Endothelial cell (in vitro differentiated cells): ENCODE measurements at regions not wholly inside any gene's neighbourhood (a gene's known extent, or its start where the extent isn't known, plus 50 kb on each side); places are given as distances from the start of the nearest gene placed in this dataset.

Experiments used
- DNase-seq: peaks from one replicate; pipeline ENCODE4 v3.0.0; 2021; ENCODE audit warnings: low spot score
- H3K27ac Mint-ChIP-seq: one replicate; pipeline ENCODE4 v1.8.0; 2021; ENCODE audit warnings: mixed read lengths, inconsistent platforms; ENCODE audit not compliant: unreplicated experiment
- H3K27me3 Mint-ChIP-seq: one replicate; pipeline ENCODE4 v1.8.0; 2021; ENCODE audit warnings: mild to moderate bottlenecking, moderate library complexity, mixed read lengths, inconsistent platforms; ENCODE audit not compliant: unreplicated experiment
- H3K36me3 Mint-ChIP-seq: one replicate; pipeline ENCODE4 v1.8.0; 2021; ENCODE audit warnings: mild to moderate bottlenecking, low read depth, mixed read lengths, inconsistent platforms; ENCODE audit not compliant: unreplicated experiment
- H3K4me1 Mint-ChIP-seq: one replicate; pipeline ENCODE4 v1.8.0; 2021; ENCODE audit warnings: mild to moderate bottlenecking, mixed read lengths, inconsistent platforms; ENCODE audit not compliant: unreplicated experiment
- H3K4me3 Mint-ChIP-seq: one replicate; pipeline ENCODE4 v1.8.0; 2021; ENCODE audit warnings: mild to moderate bottlenecking, mixed read lengths, inconsistent platforms; ENCODE audit not compliant: unreplicated experiment
- H3K9me3 Mint-ChIP-seq: one replicate; pipeline ENCODE4 v1.8.0; 2021; ENCODE audit warnings: mixed read lengths, inconsistent platforms; ENCODE audit not compliant: unreplicated experiment
- TF ChIP-seq, protein P1 (sequence below): fragments of 200-600 bp; sonication (generic); IDR thresholded peaks from one replicate; pipeline ENCODE4 v1.5.0; 2021; ENCODE audit warnings: antibody characterized with exemption; ENCODE audit not compliant: unreplicated experiment

DNA sequence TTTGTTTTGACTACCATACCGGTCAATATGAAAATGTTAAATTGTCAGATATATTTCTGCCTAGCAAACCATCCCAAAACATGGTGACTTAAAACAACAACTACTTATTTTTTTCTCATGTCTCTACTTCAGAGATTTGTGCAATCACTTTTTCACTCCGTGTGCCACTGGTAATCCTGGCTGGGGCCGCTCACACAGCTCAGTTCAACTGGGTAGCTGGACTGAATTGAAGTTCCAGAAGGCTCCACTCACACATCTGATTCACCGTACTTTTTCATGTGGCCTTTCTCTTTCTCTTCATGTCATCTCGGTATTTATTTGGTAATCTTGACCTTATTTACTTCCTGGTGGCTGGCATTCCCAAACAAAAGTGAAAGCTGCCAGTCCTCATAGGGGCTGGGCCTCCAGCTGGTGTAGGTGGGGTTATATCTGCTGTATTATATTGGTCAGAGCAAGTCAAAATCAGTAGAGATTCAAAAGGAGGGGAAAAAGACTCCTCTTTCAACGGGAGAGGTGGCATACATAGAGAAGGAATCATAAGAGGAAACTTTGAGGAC lies 513.9 kb upstream of the NXPH2 start:
- no peak overlapping the region for H3K27ac Mint-ChIP-seq
- H3K36me3 Mint-ChIP-seq: no peaks in the 10 kb centered on the region
- no peaks in the 10 kb centered on the region for H3K4me1 Mint-ChIP-seq

DNA sequence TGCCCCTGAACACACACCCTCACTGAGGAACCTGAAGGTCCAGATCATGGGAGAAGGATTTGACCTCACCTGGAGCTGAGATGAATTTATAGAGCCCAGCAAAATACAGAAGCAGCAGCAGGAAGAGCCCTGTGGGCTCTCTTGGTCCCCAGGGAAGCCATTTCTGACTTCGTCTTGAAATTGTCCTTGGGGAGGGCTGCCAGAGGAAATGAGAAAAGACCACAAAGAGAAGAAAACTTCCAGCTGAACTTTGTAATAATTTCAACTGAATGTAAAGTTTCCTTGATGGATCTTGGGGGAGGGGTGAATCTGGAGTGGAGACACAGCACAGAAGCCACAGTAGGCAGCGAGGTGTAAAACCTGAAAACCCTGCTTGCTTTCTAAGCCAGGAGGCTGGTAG lies 500.9 kb upstream of the NXPH2 start:
- Mint-ChIP-seq H3K9me3 (no peaks in the 10 kb centered on the region), H3K27ac (no peak overlapping the region), H3K4me1 (no peaks in the 10 kb centered on the region), H3K4me3 (no peak overlapping the region), H3K36me3 (no peaks in the 10 kb centered on the region), H3K27me3 (no peaks in the 10 kb centered on the region)
- TF ChIP-seq, protein P1, sequence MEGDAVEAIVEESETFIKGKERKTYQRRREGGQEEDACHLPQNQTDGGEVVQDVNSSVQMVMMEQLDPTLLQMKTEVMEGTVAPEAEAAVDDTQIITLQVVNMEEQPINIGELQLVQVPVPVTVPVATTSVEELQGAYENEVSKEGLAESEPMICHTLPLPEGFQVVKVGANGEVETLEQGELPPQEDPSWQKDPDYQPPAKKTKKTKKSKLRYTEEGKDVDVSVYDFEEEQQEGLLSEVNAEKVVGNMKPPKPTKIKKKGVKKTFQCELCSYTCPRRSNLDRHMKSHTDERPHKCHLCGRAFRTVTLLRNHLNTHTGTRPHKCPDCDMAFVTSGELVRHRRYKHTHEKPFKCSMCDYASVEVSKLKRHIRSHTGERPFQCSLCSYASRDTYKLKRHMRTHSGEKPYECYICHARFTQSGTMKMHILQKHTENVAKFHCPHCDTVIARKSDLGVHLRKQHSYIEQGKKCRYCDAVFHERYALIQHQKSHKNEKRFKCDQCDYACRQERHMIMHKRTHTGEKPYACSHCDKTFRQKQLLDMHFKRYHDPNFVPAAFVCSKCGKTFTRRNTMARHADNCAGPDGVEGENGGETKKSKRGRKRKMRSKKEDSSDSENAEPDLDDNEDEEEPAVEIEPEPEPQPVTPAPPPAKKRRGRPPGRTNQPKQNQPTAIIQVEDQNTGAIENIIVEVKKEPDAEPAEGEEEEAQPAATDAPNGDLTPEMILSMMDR: no peak
- no peak for DNase-seq

More for the DNA sequence above, 513.9 kb upstream of the NXPH2 start:
- no peak for DNase-seq
- no peaks in the 10 kb centered on the region for H3K9me3 Mint-ChIP-seq
- H3K27me3 Mint-ChIP-seq: peaks cover 2% of the 10 kb centered on the region
- H3K4me3 Mint-ChIP-seq: no peak overlapping the region
- TF ChIP-seq, protein P1: no peak

DNA sequence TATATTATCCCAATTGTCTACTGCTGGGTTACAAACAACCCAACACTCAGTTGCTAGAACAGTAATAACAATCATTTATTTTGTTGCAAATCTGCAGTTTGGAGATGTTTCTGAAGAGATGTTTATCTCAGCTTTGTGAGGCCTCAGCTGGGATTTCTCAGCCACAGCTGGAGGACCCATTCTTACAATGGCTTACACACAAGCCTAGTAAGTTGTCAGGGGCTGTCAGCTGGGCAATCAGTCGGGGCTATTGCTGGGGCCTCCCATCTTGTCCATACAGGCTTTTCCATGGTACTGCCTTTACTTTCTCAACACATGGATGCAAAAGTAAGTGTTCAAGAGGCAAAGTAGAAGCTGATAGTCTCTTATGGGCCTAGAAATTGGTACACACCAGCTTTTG lies 491.7 kb upstream of the NXPH2 start:
- DNase-seq: no peak
- no peaks in the 10 kb centered on the region for H3K27me3 Mint-ChIP-seq
- no peaks in the 10 kb centered on the region for H3K36me3 Mint-ChIP-seq
- H3K9me3 Mint-ChIP-seq: no peaks in the 10 kb centered on the region
- no peaks in the 10 kb centered on the region for H3K4me1 Mint-ChIP-seq
- TF ChIP-seq, protein P1: no peak
- no peak overlapping the region for H3K27ac Mint-ChIP-seq
- H3K4me3 Mint-ChIP-seq: no peak overlapping the region

DNA sequence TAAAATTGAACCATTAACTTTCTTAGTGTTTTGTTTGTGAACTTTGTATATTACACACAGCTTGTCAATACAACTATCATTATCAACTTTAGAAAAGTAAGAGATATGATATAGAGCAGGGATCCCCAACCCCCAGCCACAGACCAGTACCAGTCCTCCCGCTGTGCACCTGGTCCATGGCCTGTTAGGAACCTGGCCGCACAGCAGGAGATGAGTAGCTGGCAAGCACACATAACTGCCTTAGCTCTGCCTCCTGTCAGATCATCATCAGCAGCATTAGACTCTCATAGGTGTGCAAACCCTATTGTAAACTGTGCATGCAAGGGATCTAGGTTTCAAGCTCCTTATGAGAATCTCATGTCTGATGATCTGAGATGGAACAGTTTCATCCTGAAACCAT lies 491.0 kb upstream of the NXPH2 start:
- no peaks in the 10 kb centered on the region for H3K9me3 Mint-ChIP-seq
- H3K36me3 Mint-ChIP-seq: no peaks in the 10 kb centered on the region
- H3K4me1 Mint-ChIP-seq: no peaks in the 10 kb centered on the region
- DNase-seq: no peak
- H3K27me3 Mint-ChIP-seq: no peaks in the 10 kb centered on the region
- H3K27ac Mint-ChIP-seq: no peak overlapping the region
- TF ChIP-seq, protein P1: no peak
- no peak overlapping the region for H3K4me3 Mint-ChIP-seq

DNA sequence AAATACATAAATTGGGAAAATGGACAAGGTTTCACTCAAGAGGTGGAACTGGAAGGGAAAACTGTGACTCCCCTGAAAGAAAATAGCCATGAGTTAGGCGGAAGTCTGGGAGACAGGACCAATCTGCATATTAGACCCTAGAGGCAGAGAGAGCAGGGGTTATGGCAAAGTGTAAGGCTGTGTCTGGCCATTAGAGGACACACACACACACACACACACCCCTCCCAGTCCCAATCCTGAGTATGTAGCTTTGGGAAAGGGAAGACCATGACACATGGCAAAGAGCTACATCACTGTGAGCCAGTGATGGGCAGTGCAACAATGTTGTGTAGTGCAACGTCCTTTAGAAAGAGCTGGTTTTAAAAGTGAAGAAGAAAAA lies 479.9 kb upstream of the NXPH2 start:
- Mint-ChIP-seq H3K4me3 (no peak overlapping the region), H3K4me1 (no peaks in the 10 kb centered on the region), H3K36me3 (no peaks in the 10 kb centered on the region), H3K27me3 (peaks cover 2% of the 10 kb centered on the region), H3K9me3 (no peaks in the 10 kb centered on the region), H3K27ac (no peak overlapping the region)
- TF ChIP-seq, protein P1: no peak
- DNase-seq: no peak
